Osteoblast (primary cell): ENCODE measurements at regions not wholly inside any gene's neighbourhood (a gene's known extent, or its start where the extent isn't known, plus 50 kb on each side); places are given as distances from the start of the nearest gene placed in this dataset.

ENCODE experiments used
- DNase-seq: peaks from one replicate; pipeline ENCODE4 v3.0.0; 2011; ENCODE audit warnings: low spot score, mixed read lengths; ENCODE audit not compliant: insufficient read length; ENCODE audit errors: missing footprints
- H2AFZ ChIP-seq: 2 replicates; pipeline ENCODE4 v1.6.0; 2011; ENCODE audit warnings: mild to moderate bottlenecking, low read length
- H3K27ac ChIP-seq: 2 replicates; pipeline ENCODE4 v1.5.1; 2011; ENCODE audit warnings: mild to moderate bottlenecking, low read depth, low read length, moderate library complexity
- H3K27me3 ChIP-seq: 2 replicates; pipeline ENCODE4 v1.6.0; 2012; ENCODE audit warnings: mild to moderate bottlenecking, control low read depth, inconsistent platforms, low read length, moderate library complexity; ENCODE audit not compliant: insufficient read depth
- H3K36me3 ChIP-seq: 2 replicates; pipeline ENCODE4 v1.5.1; 2011; ENCODE audit warnings: mild to moderate bottlenecking, low read length, control low read depth, moderate library complexity; ENCODE audit not compliant: insufficient read depth
- H3K4me1 ChIP-seq: 2 replicates; pipeline ENCODE4 v1.5.1; 2011; ENCODE audit warnings: mild to moderate bottlenecking, low read length, control low read depth, moderate library complexity; ENCODE audit not compliant: insufficient read depth
- H3K4me2 ChIP-seq: 2 replicates; pipeline ENCODE4 v1.6.0; 2011; ENCODE audit warnings: mild to moderate bottlenecking, low read length; ENCODE audit not compliant: insufficient read depth
- H3K4me3 ChIP-seq: fragments of 200-600 bp; sonication (generic); 3 replicates; pipeline ENCODE4 v1.5.1; 2012; ENCODE audit warnings: mild to moderate bottlenecking, low read length, inconsistent platforms; ENCODE audit not compliant: insufficient read depth
- H3K79me2 ChIP-seq: 2 replicates; pipeline ENCODE4 v1.6.0; 2012; ENCODE audit warnings: mild to moderate bottlenecking, low read length, control low read depth, inconsistent platforms; ENCODE audit not compliant: insufficient read depth
- H3K9me3 ChIP-seq: 2 replicates; pipeline ENCODE4 v1.5.1; 2011; ENCODE audit warnings: low read depth, low read length, control low read depth
- H4K20me1 ChIP-seq: 2 replicates; pipeline ENCODE4 v1.6.0; 2012; ENCODE audit warnings: mild to moderate bottlenecking, low read length, control low read depth; ENCODE audit not compliant: insufficient read depth
- CTCF ChIP-seq: IDR thresholded peaks from 2 replicates; pipeline ENCODE4 v1.5.1; 2011; ENCODE audit warnings: mild to moderate bottlenecking, low read depth, low read length, moderate library complexity; ENCODE audit errors: extremely low read depth

- no peaks in the 10 kb centered on the region for H3K79me2 ChIP-seq
- no peak for DNase-seq
- no peak for TF ChIP-seq CTCF
- peaks cover 47% of the 10 kb centered on the region for H3K27me3 ChIP-seq
- H3K36me3 ChIP-seq, result no peaks in the 10 kb centered on the region
- no peak overlapping the region for H2AFZ ChIP-seq
- H3K27ac ChIP-seq, result no peak overlapping the region
- H3K4me1 ChIP-seq, result peaks cover 3% of the 10 kb centered on the region
- no peaks in the 10 kb centered on the region for H3K9me3 ChIP-seq
- no peak overlapping the region for H3K4me2 ChIP-seq
- no peaks in the 10 kb centered on the region for H4K20me1 ChIP-seq
- H3K4me3 ChIP-seq, result no peak overlapping the region
Measured at GRCh38 chr14:101704140-101704539, 57.4 kb upstream of the PPP2R5C start.

GRCh38 chr14:101705733-101706508 lies 55.6 kb upstream of the PPP2R5C start:
- no peak for TF ChIP-seq CTCF
- peak; percentile 75 for DNase-seq
- peaks cover 3% of the 10 kb centered on the region for H3K4me1 ChIP-seq
- no peaks in the 10 kb centered on the region for H3K36me3 ChIP-seq
- no peaks in the 10 kb centered on the region for H3K79me2 ChIP-seq
- peaks cover 45% of the 10 kb centered on the region for H3K27me3 ChIP-seq
- peak overlapping the region; percentile 22 for H3K4me3 ChIP-seq
- H4K20me1 ChIP-seq, result no peaks in the 10 kb centered on the region
- peak overlapping the region; percentile 65 for H2AFZ ChIP-seq
- no peak overlapping the region for H3K27ac ChIP-seq
- peak overlapping the region; percentile 28 for H3K4me2 ChIP-seq
- no peaks in the 10 kb centered on the region for H3K9me3 ChIP-seq

- Histone ChIP-seq H2AFZ (peak overlapping the region; percentile 65), H3K9me3 (no peaks in the 10 kb centered on the region), H3K27me3 (peaks cover 38% of the 10 kb centered on the region), H3K79me2 (no peaks in the 10 kb centered on the region), H4K20me1 (no peaks in the 10 kb centered on the region), H3K4me1 (peaks cover 3% of the 10 kb centered on the region), H3K4me2 (no peak overlapping the region), H3K4me3 (no peak overlapping the region), H3K27ac (no peak overlapping the region), H3K36me3 (no peaks in the 10 kb centered on the region)
- no peak for TF ChIP-seq CTCF
- peak; percentile 52 for DNase-seq
Measured at GRCh38 chr14:101706509-101707067, 54.9 kb upstream of the PPP2R5C start.

GRCh38 chr14:101707068-101707842 lies 54.3 kb upstream of the PPP2R5C start:
- H3K4me2 ChIP-seq, result peak overlapping the region; percentile 51
- no peak overlapping the region for H3K27ac ChIP-seq
- TF ChIP-seq CTCF, result peak; percentile 77

More at GRCh38 chr14:101707068-101707842, 54.3 kb upstream of the PPP2R5C start:
- peaks cover 36% of the 10 kb centered on the region for H3K27me3 ChIP-seq
- no peak overlapping the region for H3K4me3 ChIP-seq
- peak; percentile 97 for DNase-seq
- no peaks in the 10 kb centered on the region for H3K36me3 ChIP-seq
- peaks cover 3% of the 10 kb centered on the region for H3K4me1 ChIP-seq
- H2AFZ ChIP-seq, result peak overlapping the region; percentile 52
- H3K79me2 ChIP-seq, result no peaks in the 10 kb centered on the region
- H4K20me1 ChIP-seq, result no peaks in the 10 kb centered on the region
- no peaks in the 10 kb centered on the region for H3K9me3 ChIP-seq
